Astrocyte (in vitro differentiated cells and primary cell): ENCODE measurements at regions not wholly inside any gene's neighbourhood (a gene's known extent, or its start where the extent isn't known, plus 50 kb on each side); places are given as distances from the start of the nearest gene placed in this dataset.

ENCODE experiments used
- CTCF ChIP-seq: IDR thresholded peaks from 2 replicates; pipeline ENCODE4 v1.5.1; 2011; ENCODE audit warnings: low read depth, mild to moderate bottlenecking, inconsistent platforms, low read length, moderate library complexity; ENCODE audit not compliant: insufficient read depth
- EZH2 ChIP-seq: IDR thresholded peaks from 2 replicates; pipeline ENCODE4 v1.6.1; 2012; ENCODE audit warnings: mild to moderate bottlenecking, low read length, inconsistent platforms; ENCODE audit not compliant: insufficient read depth

GRCh38 chr4:138912704-138913340 lies 102.8 kb upstream of the NOCT start:
- TF ChIP-seq CTCF (no peak), EZH2 (no peak)
